ENCODE measurements at regions not wholly inside any gene's neighbourhood (a gene's known extent, or its start where the extent isn't known, plus 50 kb on each side); places are given as distances from the start of the nearest gene placed in this dataset.

- in situ Hi-C loops (cut with MboI) = loop anchor here (10.0 kb wide), 1 partner anchor 59 kb away; no protein-coding TSS in a partner anchor
- Histone ChIP-seq H3K36me3 (ENCODE audit: control insufficient read depth in 2 of 2, insufficient read depth in 2 of 2, low read length in 1 of 2) (no peaks in the 10 kb centered on the region), H4K20me1 (ENCODE audit: control insufficient read depth, insufficient read depth) (no peaks in the 10 kb centered on the region)
These were observed 300.9 kb upstream of the ASIC2 start for GRCh38 chr17:33593991-33594390.

More at GRCh38 chr17:33593991-33594390, 300.9 kb upstream of the ASIC2 start:
- no peak for ATAC-seq
- Histone ChIP-seq H3K9me3 (replicated peaks; ENCODE audit: control insufficient read depth, insufficient read depth, low read length) (no peaks in the 10 kb centered on the region), H2AFZ (ENCODE audit: control insufficient read depth, low read depth, low read length) (no peak overlapping the region), H3K4me3 (no peak overlapping the region), H3K4me2 (ENCODE audit: control insufficient read depth, insufficient read depth) (no peak overlapping the region), H3K27ac (ENCODE audit: control insufficient read depth, insufficient read depth) (no peak overlapping the region), H3K4me1 (ENCODE audit: control insufficient read depth, insufficient read depth, low read length) (no peaks in the 10 kb centered on the region), H3K9ac (ENCODE audit: control insufficient read depth, insufficient read depth, low read length) (no peak overlapping the region), H3K79me2 (ENCODE audit: control insufficient read depth, insufficient read depth, low read length) (no peaks in the 10 kb centered on the region), H3K27me3 (replicated peaks in 1 of 2; ENCODE audit: control insufficient read depth in 2 of 2, insufficient read depth in 2 of 2, low read length in 1 of 2) (no peaks in the 10 kb centered on the region; a peak in 2 of 4 replicates)
- DNase-seq (ENCODE audit: low read depth, low spot score) = no peak
- CTCF ChIA-PET = interaction anchor here (1.2 kb wide), 1 partner anchor 11 kb away, joined by 3 read pairs; no protein-coding TSS in a partner anchor
- POLR2A ChIA-PET = no interaction called here
- no peak for FAIRE-seq
- SMC1A ChIA-PET (ENCODE audit: uncharacterized antibody, unreplicated experiment) = no interaction called here
- intact Hi-C loops (cut with micrococcal nuclease; ENCODE audit: unreplicated experiment) = no loop called here
- TF ChIP-seq ZNF217 (IDR thresholded peaks at IDR 0.05) (no peak), IRF4 (IDR thresholded peaks at IDR 0.05; ENCODE audit: low read depth, low read length) (no peak), NR2C2 (IDR thresholded peaks at IDR 0.05; ENCODE audit: borderline replicate concordance, control insufficient read depth, insufficient read length, low read depth) (no peak), IKZF1 (conservative IDR thresholded peaks at IDR 0.05) (no peak), SMARCA5 (IDR thresholded peaks at IDR 0.05) (no peak), LARP7 (IDR thresholded peaks at IDR 0.05) (no peak), USF1 (IDR thresholded peaks at IDR 0.05; ENCODE audit: borderline replicate concordance, extremely low read length, insufficient read depth, low read depth, low read length) (no peak), EZH2 (IDR thresholded peaks at IDR 0.05; ENCODE audit: borderline replicate concordance, control insufficient read depth, low read depth, low read length) (no peak), BCLAF1 (IDR thresholded peaks at IDR 0.05) (no peak), MEF2A (IDR thresholded peaks at IDR 0.05; ENCODE audit: insufficient read depth, low read depth, low read length) (no peak), HDAC2 (IDR thresholded peaks at IDR 0.05) (no peak)
- BruUV-seq (replicated peaks) = no TSS peak
- RAD21 ChIA-PET (ENCODE audit: unreplicated experiment) = no interaction called here
- WGBS (ENCODE audit: insufficient coverage, insufficient replicate concordance, low lambda C conversion rate, missing lambda C conversion rate) = 8% methylated on average over 4 of the region's 4 CpGs

All from GM12878 (cell line).